Loucy (cell line): ENCODE measurements at regions not wholly inside any gene's neighbourhood (a gene's known extent, or its start where the extent isn't known, plus 50 kb on each side); places are given as distances from the start of the nearest gene placed in this dataset.

Experiments
- H2AFZ ChIP-seq: fragments of 200-600 bp; sonication (generic); 2 replicates; pipeline ENCODE4 v1.6.0; 2016; ENCODE audit warnings: antibody characterized with exemption, mild to moderate bottlenecking, low read length, moderate library complexity
- H3F3A ChIP-seq: fragments of 200-600 bp; 2 replicates; pipeline ENCODE4 v1.6.0; 2016; ENCODE audit warnings: antibody characterized with exemption, low read depth, mild to moderate bottlenecking
- H3K27me3 ChIP-seq: fragments of 200-600 bp; sonication (generic); 2 replicates; pipeline ENCODE4 v1.6.1; 2014; ENCODE audit warnings: low read length, mild to moderate bottlenecking; ENCODE audit not compliant: insufficient read depth, poor library complexity, severe bottlenecking
- H3K36me3 ChIP-seq: fragments of 200-600 bp; sonication (generic); 2 replicates; pipeline ENCODE4 v1.6.1; 2016; ENCODE audit warnings: low read length; ENCODE audit not compliant: insufficient read depth
- H3K4me1 ChIP-seq: fragments of 200-600 bp; sonication (generic); 2 replicates; pipeline ENCODE4 v1.5.1; 2014; ENCODE audit warnings: low read length, mild to moderate bottlenecking; ENCODE audit not compliant: insufficient read depth, poor library complexity, severe bottlenecking
- H3K4me2 ChIP-seq: fragments of 200-600 bp; sonication (generic); 2 replicates; pipeline ENCODE4 v1.6.0; 2014; ENCODE audit warnings: antibody characterized with exemption, low read length, low read depth, mild to moderate bottlenecking; ENCODE audit not compliant: poor library complexity, severe bottlenecking
- H3K4me3 ChIP-seq: fragments of 200-600 bp; sonication (generic); 2 replicates; pipeline ENCODE4 v1.5.1; 2014; ENCODE audit warnings: low read length, mild to moderate bottlenecking, mixed read lengths; ENCODE audit not compliant: poor library complexity, severe bottlenecking
- H3K79me2 ChIP-seq: fragments of 200-600 bp; sonication (generic); 2 replicates; pipeline ENCODE4 v1.6.1; 2014; ENCODE audit warnings: low read length; ENCODE audit not compliant: insufficient read depth
- H3K9ac ChIP-seq: fragments of 200-600 bp; sonication (generic); 2 replicates; pipeline ENCODE4 v1.6.0; 2014; ENCODE audit warnings: mild to moderate bottlenecking, low read depth, low read length, moderate library complexity; ENCODE audit not compliant: poor library complexity, severe bottlenecking
- H3K9me2 ChIP-seq: fragments of 200-600 bp; sonication (generic); replicated peaks from 2 replicates; pipeline ENCODE4 v1.6.1; 2016; ENCODE audit warnings: low read depth, low read length, mixed read lengths
- H3K9me3 ChIP-seq: fragments of 200-600 bp; sonication (generic); 2 replicates; pipeline ENCODE4 v1.6.1; 2014; ENCODE audit warnings: mild to moderate bottlenecking, antibody characterized with exemption, low read length, low read depth; ENCODE audit not compliant: insufficient read depth
- H4K20me1 ChIP-seq: fragments of 200-600 bp; sonication (generic); 2 replicates; pipeline ENCODE4 v1.6.0; 2014; ENCODE audit warnings: antibody characterized with exemption, low read length, mild to moderate bottlenecking; ENCODE audit not compliant: insufficient read depth, poor library complexity, severe bottlenecking
- EZH2phosphoT487 ChIP-seq: fragments of 200-600 bp; IDR thresholded peaks from 2 replicates; pipeline ENCODE4 v1.6.1; 2018; ENCODE audit warnings: antibody characterized with exemption, mild to moderate bottlenecking, moderate library complexity, borderline replicate concordance
- TF ChIP-seq, protein P1 (sequence below): fragments of 200-600 bp; sonication (generic); conservative IDR thresholded peaks from 2 replicates; pipeline ENCODE4 v1.5.1; 2014; ENCODE audit warnings: mild to moderate bottlenecking, antibody characterized with exemption, low read length

- no peak overlapping the region for H2AFZ ChIP-seq
- no peaks in the 10 kb centered on the region for H3F3A ChIP-seq
- no peak overlapping the region for H3K4me3 ChIP-seq
- no peaks in the 10 kb centered on the region for H3K9me3 ChIP-seq
- H3K79me2 ChIP-seq = no peaks in the 10 kb centered on the region
- H3K27me3 ChIP-seq = no peaks in the 10 kb centered on the region
- no peaks in the 10 kb centered on the region for H3K9me2 ChIP-seq
- TF ChIP-seq, protein P1, sequence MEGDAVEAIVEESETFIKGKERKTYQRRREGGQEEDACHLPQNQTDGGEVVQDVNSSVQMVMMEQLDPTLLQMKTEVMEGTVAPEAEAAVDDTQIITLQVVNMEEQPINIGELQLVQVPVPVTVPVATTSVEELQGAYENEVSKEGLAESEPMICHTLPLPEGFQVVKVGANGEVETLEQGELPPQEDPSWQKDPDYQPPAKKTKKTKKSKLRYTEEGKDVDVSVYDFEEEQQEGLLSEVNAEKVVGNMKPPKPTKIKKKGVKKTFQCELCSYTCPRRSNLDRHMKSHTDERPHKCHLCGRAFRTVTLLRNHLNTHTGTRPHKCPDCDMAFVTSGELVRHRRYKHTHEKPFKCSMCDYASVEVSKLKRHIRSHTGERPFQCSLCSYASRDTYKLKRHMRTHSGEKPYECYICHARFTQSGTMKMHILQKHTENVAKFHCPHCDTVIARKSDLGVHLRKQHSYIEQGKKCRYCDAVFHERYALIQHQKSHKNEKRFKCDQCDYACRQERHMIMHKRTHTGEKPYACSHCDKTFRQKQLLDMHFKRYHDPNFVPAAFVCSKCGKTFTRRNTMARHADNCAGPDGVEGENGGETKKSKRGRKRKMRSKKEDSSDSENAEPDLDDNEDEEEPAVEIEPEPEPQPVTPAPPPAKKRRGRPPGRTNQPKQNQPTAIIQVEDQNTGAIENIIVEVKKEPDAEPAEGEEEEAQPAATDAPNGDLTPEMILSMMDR = no peak
- no peak for TF ChIP-seq EZH2phosphoT487
- H3K4me1 ChIP-seq = no peaks in the 10 kb centered on the region
- no peaks in the 10 kb centered on the region for H3K36me3 ChIP-seq
- no peak overlapping the region for H3K4me2 ChIP-seq
- H4K20me1 ChIP-seq = no peaks in the 10 kb centered on the region
- H3K9ac ChIP-seq = no peak overlapping the region
Observed at GRCh38 chr20:23290761-23291574, 59.6 kb upstream of the NXT1 start.

GRCh38 chr20:23289724-23290395, 60.7 kb upstream of the NXT1 start:
- Histone ChIP-seq H3K4me2 (no peak overlapping the region), H3K27me3 (no peaks in the 10 kb centered on the region), H3K4me1 (no peaks in the 10 kb centered on the region), H3K9ac (no peak overlapping the region), H3K9me3 (no peaks in the 10 kb centered on the region), H3K9me2 (no peaks in the 10 kb centered on the region), H4K20me1 (no peaks in the 10 kb centered on the region), H3K36me3 (no peaks in the 10 kb centered on the region), H3K4me3 (no peak overlapping the region), H2AFZ (no peak overlapping the region), H3F3A (no peaks in the 10 kb centered on the region), H3K79me2 (no peaks in the 10 kb centered on the region)
- TF ChIP-seq EZH2phosphoT487 = no peak

DNA sequence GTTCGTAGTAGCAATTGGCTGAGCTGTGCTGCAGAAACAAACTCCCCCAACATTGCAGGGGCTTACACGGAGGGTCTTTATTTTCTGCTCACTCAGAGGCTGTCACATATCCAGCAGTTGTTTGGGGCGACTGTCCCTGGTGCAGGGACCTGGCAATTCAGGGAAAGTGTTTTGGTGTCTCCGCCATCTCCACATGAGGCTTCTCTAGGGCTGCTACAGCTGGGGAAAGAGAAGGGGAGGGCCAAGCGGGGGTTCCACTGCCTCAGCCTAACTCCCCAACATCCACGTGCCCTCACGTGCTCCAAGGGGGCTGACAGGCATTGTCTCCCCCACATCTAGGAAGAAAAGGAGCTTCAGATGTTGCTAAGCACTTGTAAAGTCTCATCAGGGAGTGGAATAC, 61.3 kb upstream of the NXT1 start:
- TF ChIP-seq, protein P1 = no peak
- no peak for TF ChIP-seq EZH2phosphoT487
- Histone ChIP-seq H2AFZ (no peak overlapping the region), H3K36me3 (no peaks in the 10 kb centered on the region), H3F3A (no peaks in the 10 kb centered on the region), H4K20me1 (no peaks in the 10 kb centered on the region), H3K4me2 (no peak overlapping the region), H3K79me2 (no peaks in the 10 kb centered on the region), H3K4me3 (no peak overlapping the region), H3K27me3 (no peaks in the 10 kb centered on the region), H3K9me3 (no peaks in the 10 kb centered on the region), H3K9me2 (no peaks in the 10 kb centered on the region), H3K9ac (no peak overlapping the region), H3K4me1 (no peaks in the 10 kb centered on the region)
